Right hindlimb (tissue), 1 donor: ENCODE measurements at regions not wholly inside any gene's neighbourhood (a gene's known extent, or its start where the extent isn't known, plus 50 kb on each side); places are given as distances from the start of the nearest gene placed in this dataset.

Source experiments
- DNase-seq: peaks from one replicate; pipeline ENCODE4 v3.0.0-alpha.2; 2018

DNA sequence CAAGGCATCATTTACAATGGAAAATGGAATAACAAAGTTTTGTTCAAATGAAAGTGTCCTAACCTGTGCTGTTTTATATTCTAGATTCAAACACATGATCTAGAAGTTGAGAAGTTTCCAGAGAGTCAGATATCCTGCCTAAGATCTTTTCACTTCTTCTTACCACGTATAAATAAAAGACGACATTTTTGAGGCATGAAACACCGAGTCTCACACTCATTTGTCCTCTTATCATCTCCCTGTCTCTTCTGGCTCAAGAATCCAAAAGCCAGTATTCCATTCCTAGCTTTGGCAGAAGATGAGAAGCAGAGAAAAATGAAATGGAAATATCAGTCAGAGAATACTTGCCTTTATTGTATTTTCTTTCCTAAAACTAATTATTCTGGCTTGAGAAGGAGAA, 738.6 kb upstream of the NR2F2 start:
- DNase-seq = no peak

DNA sequence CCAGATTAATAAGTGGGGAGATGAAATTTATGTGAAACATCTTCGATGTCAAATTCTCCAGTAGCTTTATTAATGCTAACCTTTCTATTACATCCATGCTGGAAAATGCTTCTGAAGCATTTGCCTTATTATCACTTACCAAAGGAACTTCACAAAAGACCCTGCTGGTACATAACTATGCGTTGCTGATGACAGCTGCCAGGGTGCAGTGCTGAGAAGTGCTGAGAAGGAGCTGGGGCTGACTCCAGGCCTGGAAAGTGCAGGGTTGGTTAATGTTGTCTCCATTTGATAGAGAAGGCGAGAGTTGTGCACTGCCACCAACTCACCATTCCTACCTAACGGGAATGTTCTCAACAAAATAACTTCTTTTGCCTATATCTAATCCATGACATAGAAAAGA, 736.0 kb upstream of the NR2F2 start:
- DNase-seq = no peak

DNA sequence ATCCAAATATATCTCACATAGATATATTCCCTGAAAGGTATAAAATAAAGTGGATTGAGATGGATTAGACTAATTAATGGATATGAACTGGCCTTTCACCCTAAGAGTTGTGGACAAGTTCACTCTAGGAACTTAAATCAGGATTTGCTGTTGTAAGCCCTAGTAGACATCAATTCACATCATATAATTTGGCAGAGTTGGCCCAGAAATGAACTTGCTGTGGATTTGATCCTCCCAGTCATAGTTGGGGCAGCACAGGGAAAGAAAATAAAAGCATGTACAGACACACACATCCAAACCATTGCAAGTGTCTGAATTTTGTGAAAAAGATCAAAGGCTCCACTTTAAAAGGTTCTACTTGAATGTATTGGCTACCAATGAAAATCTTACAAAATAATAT, 734.7 kb upstream of the NR2F2 start:
- no peak for DNase-seq

DNA sequence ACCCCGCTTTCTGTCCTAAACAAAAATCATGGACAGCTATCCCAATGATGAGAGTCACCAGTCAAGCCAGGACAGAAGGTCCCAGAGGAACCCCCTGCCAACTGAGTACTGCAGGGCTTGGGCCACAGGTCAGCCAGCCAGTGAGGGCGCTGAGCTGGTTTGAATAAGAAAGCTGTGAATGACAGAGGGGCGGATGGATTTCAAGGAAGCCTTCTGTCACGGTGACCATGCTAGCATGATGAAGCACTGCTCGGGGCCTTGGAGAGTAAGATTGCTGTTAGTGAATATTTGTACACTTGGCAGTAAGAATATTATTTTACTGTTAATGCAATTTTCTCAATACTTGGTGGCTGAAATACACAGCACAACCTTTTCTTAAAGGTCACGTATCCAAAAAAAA, 734.0 kb upstream of the NR2F2 start:
- DNase-seq = no peak

DNA sequence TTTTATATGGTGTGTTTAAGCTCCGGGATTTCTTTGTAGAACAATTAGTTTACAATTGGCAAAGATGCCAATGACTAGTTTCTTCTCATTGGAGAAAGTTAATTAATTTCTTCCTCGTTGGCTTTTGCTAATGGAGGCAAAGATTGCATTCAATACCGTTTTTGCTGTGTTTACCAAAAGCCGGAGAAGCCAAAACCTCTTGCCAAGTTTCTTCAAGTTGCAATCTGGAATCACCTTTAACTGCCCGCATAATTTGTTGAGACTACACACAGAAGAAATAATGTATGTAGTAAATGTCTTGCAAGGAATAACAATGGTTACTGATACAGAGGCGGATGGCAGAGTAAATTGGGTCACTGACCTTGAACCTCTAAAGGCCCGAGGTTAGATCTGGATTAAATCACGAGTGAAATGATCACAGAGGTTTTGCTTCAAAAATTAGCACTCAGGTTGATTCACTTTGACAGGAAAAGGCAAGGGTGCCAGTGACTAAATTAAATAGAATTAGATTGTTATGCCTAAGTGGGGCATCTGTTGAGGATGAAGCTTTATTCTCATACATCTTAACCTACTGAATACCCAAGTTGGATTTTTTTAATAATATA, 732.1 kb upstream of the NR2F2 start:
- no peak for DNase-seq

DNA sequence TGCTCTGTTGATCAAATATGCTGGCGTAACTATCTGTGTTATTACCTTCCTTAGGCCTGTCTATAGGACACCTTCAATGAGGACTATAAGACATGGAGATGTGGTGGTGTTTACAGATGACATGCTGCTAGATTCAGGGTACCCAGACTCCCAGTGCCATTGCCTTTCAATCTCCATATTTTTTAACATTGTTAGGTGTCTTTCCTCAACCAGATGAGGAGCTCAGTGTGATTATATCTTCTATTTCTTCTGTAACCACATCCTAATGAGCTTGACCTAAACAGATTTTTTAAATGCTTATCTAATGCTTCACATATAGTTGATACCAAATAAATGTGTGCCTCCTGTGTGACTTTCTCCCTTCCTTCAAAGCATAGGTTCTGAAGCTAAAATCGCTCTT, 730.1 kb upstream of the NR2F2 start:
- no peak for DNase-seq

DNA sequence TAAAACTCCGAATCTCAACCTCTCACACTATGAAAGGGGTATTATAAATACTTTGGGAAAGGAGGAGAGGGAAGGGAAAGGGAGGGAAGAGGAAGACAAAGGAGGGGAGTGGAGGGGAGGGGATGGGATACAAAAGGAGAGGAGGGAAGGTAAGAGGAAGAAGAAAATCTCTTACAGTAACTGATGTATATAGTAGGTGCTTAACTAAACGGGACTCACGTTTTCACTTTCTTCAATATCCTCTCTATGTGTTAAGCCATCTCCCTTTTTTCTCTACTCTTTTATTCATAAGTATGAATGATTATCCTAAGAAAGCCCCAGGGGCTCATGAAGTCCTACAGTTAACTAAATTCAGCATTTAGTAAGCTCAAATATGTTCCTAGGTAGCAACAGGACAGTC, 729.6 kb upstream of the NR2F2 start:
- DNase-seq = no peak

DNA sequence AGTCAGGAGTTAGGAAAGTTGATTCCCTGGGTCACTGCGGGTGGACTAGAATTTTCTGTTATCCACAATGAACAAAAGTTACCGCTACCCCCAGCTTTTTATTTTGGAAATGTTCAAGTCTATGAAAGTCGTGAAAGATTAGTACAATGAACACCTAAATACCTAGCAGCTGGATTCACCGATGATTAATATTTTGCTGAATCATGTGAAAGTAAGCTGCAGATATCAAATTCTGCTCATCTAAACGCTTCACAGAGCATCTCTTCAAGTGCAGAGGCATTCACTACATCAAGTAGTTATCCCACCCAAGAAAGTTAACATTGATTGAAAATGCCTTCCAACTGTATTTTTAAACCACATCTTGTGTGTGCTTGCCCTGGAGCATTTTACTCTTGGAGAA, 729.0 kb upstream of the NR2F2 start:
- DNase-seq = no peak

DNA sequence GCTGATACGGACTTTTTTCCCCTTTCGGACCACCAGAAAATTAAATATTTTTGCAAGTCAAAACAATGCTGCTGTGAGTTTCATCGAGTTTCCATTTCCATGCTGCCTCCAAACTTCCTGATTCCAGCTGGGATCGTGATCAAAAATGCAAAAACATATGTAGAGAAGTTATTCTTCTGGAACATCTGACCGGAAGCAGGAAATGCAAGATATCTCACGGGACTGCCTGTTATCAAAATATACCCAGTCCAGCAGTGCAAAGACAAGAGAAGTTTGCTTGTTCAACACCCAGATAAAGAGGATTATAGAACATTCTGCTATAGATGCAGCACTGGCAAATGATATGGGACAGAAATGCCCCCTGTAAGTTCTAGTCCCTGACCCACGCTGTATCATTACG, 726.7 kb upstream of the NR2F2 start:
- DNase-seq = peak; percentile 57

DNA sequence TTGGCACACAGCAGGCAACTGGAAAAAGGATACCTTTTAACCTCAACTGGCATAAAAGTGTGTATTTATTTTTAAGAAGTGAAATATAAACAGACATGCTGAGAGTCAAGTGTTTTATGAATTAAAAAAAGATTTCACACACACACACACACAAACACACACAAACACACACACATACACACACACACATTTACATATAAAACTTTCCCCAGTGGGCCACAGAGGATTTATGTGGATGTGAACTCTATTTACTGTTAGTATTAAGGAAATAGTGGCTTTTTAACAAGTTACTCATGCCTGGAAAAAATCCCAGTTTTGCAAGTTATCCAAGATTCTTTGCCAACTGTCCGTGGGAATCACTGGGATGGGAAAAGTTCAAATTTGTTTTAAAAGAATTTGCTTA, 725.9 kb upstream of the NR2F2 start:
- peak; percentile 54 for DNase-seq

DNA sequence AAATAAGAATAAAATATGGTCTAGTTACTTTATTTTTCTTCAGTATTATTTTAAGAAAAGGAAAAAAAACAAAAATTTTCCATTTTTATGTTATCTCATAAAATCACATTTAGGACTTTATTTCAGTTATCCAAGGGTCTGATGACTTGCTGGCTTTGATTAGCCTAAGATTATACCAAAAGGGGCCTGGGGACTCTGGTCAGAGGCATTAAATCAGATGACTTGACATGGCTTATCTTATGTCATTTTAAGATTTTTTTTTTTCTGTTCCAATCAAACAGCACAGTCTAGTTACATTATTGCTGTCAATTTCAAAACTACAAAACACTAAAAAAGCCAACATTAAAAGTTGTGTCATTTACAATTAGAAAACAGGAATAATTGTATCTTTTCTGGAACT, 725.4 kb upstream of the NR2F2 start:
- DNase-seq = no peak

DNA sequence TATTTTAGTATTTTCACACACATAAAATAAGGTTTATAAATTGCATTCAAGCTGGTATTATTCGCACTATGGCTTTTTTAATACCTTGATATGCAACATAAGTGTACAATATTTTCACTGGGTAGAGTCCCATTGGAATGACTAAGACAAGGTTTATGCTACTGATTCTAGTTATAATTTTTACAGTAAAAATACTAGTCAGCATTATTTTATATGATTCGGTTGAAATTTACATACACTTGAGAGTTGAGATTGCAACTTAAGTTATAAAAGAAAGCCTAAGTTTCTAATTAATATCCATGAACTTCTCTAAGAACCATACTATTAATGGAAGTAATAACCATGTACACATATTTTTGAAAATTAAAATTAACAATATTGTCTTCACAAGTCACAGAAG, 723.9 kb upstream of the NR2F2 start:
- DNase-seq = no peak

DNA sequence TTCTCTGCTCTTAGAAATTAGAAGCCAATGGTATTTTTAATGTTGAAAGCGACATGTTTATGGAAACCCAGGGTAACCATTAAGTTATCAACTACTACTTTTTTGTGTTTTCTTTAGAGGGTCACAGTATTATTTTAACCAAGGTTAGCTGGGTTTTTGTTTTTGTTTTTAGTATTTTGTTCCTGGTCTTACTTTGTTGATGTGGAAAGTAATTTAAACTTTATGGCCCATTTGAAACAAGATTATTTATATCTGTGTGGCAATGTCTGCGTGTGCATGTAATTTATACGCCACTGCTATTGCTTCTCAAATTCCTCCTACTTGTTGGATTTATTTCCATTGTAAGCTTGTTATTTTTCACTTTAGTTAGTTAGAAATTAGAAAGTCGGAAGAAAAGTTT, 722.1 kb upstream of the NR2F2 start:
- no peak for DNase-seq

DNA sequence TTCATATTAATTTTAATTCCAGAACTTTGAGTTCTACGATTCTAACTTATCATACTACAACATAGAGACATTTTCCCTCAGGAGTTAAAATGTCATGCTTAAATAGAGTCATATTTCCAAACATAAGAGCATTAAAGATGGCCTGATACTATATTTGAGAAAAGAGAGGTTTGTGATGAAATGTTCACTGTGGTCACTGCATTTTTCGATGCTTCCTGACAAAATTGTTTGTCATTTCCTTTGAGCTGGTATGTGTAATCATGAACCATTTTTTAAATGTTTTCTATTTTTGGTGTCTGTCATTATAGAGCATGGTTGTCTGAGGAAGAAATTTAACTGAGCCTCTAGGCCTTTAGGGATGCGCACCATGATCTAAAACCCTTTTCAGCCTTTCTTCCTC, 721.4 kb upstream of the NR2F2 start:
- DNase-seq = no peak

DNA sequence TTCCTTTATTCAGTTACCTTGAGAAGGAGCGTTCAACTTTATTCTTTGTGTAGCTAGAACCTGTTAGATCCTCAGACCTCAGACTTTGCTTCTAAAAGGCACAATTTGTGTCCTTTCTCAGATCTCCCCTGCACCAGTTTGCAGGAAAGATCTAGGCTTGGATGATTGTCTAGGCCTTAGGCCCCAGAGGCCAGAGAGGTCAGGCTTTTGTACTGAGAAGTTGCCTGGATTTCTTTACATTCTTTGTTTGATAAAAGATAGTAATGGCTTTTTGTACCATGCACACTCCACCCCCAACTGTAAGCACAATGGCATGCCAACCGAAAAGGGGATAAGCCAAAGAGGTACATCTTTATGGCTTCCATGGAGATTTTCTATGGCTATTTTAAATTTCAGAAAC, 719.6 kb upstream of the NR2F2 start:
- no peak for DNase-seq

DNA sequence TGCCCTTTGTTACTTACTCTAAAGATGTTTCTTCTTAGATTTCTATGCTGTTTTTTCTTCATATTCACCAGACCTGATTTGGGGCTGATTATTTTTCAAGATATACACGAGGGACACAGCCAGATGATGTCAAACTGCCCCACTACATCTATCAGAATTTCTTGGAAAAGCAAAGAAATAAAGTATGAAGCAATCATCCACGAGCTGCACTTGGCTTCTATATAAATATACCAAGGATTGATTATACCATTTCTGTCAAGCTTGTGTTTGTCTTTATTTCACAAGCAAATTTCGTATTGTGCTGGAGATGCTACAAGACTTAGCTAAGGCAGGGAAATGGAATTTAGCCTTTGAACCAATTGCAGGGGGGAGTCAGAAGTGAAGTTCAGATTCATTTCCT, 715.1 kb upstream of the NR2F2 start:
- no peak for DNase-seq

DNA sequence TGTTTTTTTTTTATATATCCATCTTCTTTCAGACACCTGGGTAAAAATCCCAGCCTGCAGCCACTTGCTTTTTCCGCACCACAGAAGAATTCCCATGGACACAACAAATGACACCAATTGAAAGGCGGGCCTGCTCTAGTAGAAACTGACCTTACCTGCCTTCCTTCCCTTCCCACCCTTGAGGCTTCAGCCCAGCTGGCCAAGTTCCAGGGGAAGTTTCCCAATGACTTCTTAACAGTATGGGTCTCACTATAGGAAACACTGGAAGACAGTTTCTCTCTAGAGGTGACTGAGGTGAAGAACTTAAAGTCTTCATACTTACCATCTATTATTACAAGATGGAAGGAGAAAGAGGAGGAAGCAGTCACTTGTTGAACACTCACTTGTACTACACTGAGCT, 714.2 kb upstream of the NR2F2 start:
- no peak for DNase-seq

DNA sequence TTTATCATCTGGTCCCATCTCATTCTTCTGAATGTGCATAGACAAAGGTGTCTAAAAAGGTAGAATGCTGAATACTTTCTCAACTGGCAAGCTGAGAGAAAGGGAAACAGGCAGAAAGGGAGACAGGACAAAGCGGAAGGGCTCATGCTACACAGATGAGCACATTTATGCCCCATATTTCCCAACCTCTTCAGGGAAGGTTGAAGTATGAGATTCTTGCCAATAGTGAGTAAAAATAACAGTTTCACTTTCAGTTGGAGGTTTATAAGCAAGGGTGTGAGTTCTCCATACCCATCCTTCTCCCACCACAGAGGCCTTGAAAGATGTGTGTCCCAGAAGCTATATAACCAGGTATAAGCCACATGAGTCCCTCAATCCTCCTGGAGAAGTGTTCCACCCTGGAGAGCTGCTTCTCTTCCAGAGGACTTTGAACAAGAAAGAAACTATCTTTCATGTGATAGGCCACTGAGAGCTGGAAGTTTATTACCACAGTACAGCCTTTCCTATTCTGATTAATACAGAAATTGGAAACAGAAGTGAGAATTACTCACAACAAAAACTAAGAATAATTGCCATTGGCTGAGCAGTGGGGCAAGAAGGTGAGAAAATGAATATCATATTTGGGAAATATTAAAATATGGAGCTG, 709.4 kb upstream of the NR2F2 start:
- DNase-seq = no peak

DNA sequence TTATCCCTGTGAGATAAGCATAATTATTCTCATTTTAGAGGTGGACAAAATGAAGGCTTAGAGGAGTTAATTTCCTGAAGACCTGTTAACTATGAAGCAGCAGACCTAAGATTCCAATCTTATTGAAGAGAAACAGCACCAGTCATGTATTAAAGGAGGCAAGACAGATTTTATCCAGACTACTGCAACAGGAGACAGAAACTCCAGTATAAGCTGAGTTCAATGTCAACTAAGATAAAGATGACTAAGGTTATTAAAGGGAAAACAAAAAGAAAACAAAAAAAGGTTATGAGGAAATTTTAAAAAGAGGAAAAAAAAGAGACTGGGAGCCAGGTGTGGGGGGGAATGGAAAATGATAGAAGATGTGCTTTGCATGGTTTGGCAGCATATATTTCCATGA, 707.7 kb upstream of the NR2F2 start:
- DNase-seq = no peak

DNA sequence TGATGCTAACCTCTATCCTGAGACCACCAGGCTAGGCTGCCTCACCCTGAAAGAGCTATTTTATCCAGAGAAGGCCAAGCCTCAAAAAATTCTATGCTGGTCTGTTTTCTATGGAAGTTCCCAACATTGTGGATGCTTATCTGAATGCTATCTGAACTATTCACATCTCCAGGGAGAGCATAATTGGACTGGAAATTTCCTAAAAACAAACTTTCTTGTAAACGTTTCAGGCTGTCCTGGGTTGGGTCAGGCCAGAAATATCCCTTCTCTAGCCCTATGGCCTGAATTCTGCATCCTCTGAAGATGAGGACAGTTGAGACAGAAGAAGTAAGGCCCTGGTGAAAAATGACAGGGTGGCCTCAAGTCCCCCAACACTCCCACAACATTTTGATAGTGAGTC, 706.4 kb upstream of the NR2F2 start:
- no peak for DNase-seq

DNA sequence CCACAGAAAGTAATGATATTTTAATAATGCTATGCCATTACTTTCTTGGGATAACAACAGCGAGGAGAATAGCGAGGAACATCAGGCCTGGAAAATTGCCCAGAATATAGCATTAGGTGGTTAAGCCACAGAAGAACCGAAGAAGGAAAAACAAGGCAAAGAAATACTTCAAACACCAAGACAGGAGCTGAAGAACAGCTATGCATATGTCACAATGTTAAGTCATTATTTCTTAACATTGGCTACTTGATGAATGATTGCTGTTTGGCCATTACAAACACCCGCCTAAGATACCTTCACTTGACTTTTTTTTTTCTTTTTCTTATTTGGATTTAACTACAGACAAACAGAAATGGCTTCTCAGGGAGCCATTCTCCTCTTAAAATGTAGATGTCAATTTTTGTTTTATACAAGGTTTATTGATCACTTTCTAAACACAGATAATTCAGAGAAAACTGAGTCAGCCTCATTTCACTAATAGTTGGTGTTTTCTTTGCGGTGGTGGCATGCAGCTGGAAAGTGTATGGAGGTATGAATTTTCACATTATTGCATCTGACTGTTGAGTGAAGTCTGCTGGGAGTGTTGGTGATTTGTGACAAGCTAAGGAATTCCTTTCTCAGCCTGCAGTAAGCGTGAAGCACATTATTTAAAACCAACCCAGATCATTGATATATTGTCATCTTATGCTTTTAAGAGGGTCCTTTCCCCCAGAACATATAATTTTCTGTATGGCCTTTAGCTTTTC, 705.7 kb upstream of the NR2F2 start:
- no peak for DNase-seq

DNA sequence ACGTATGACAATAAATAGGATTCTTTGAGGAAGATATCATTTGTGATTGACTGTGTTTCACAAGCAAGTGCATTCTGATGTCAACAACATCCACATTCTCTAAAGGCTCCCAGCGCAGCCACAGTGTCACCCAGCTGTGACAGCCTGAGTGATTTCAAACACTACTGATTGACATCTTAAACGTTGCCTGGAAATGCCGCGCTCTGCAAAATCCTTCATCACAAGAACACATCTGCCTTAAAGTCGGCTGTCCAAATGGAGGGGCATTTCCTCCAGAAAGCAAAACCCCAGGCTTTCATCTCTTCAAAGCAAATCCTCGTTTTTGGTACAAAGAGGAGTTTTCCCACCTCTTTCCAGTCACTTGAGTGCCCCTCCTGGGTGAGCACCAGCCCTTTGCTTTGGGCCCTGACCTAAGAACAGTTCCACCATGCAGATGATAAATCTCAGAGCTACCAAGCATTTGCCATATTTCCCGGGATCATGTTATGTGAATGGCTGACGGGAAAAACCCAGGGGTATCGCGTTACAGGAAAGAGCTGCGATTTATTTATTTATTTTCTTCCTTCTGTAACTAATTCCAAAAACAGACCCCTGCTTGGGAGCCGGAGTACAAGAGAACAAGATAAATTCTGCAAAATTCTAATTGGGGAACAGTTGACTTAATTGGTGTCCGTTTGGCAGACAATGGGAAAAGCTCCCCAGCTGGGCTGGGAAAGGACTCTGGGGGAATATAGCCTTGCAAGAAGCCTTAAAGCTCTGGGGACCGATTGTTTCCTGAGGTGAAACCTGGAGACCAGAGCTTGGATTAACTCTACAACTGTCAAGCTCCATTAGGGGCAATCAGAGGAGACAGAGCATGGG, 703.8 kb upstream of the NR2F2 start:
- DNase-seq = peak; percentile 31

DNA sequence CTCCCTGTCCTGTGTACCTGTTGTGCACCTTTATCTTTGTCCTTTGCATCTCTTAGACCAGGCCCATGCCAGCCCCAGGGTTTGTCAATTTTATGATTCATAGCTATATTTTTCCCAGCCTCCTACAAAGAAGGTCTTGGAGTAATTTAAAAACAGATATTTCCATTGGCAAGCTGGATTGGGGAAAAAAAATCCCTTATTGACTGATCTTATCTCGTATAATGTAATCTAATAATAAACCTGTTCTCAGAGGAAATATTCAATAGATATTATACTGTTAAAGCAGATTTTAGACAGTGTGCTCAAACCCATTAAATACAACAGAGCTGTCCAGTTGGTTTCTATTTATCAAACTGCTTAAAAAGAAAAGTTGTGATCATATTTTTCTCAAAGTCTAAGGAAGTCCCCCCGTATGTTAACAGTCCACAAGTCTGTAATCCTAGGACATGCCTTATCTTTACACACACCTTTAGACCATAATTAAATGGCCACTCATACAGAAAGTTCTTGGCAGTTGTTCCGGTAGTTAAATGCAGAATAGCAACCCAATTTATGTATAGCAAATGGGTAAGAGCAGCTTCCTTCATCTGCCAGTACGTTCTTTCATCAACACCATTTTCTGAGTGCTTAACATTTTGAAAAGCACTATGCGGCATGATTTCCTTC, 700.9 kb upstream of the NR2F2 start:
- DNase-seq = no peak
